Kidney (tissue), 13 donors: ENCODE measurements at regions not wholly inside any gene's neighbourhood (a gene's known extent, or its start where the extent isn't known, plus 50 kb on each side); places are given as distances from the start of the nearest gene placed in this dataset.

Experiments used
- DNase-seq, 5 donors: peaks; one replicate each; pipeline ENCODE4 v3.0.0-alpha.2; 2013 to 2020
- FAIRE-seq: peaks from 2 replicates; lab custom pipeline; 2012; peaks lifted over from hg19 to GRCh38; lab: Jason Lieb, UNC
- H3K27ac ChIP-seq, 2 donors: one replicate each; pipeline ENCODE4 v1.7.0; 2013; ENCODE audit warnings: low read depth in 2 of 2, low read length in 2 of 2, inconsistent platforms in 1 of 2
- H3K27me3 ChIP-seq: one replicate; pipeline ENCODE4 v1.7.1; 2013; ENCODE audit warnings: low read length, inconsistent platforms; ENCODE audit not compliant: control insufficient read depth, insufficient read depth
- H3K36me3 ChIP-seq, 3 donors: one replicate each; pipeline versions ENCODE4 v1.7.0 to v1.7.1; 2013; ENCODE audit warnings: low read length in 3 of 3, control low read depth in 1 of 3, inconsistent platforms in 1 of 3; ENCODE audit not compliant: insufficient read depth in 3 of 3, control insufficient read depth in 2 of 3
- H3K4me1 ChIP-seq, 3 donors: one replicate each; pipeline versions ENCODE4 v1.7.0 to v1.7.1; 2013; ENCODE audit warnings: low read length in 3 of 3, inconsistent platforms in 1 of 3, low read depth in 1 of 3; ENCODE audit not compliant: control insufficient read depth in 2 of 3, insufficient read depth in 2 of 3
- H3K4me3 ChIP-seq, 3 donors: one replicate each; pipeline versions ENCODE4 v1.7.0 to v1.8.1; 2013; ENCODE audit warnings: low read length in 3 of 3, control low read depth in 1 of 3, inconsistent platforms in 1 of 3
- H3K9ac ChIP-seq, 3 donors: one replicate each; pipeline versions ENCODE4 v1.7.0 to v1.7.1; 2013; ENCODE audit warnings: low read length in 3 of 3, control low read depth in 1 of 3, inconsistent platforms in 1 of 3
- H3K9me3 ChIP-seq, 3 donors: one replicate each; pipeline versions ENCODE4 v1.7.0 to v1.7.1; 2013; ENCODE audit warnings: low read length in 3 of 3, control low read depth in 1 of 3, inconsistent platforms in 1 of 3; ENCODE audit not compliant: control insufficient read depth in 2 of 3, insufficient read depth in 1 of 3
- CTCF ChIP-seq: IDR thresholded peaks from 3 replicates; pipeline ENCODE4 v1.5.1; 2012; ENCODE audit warnings: mild to moderate bottlenecking, moderate library complexity, borderline replicate concordance; ENCODE audit not compliant: insufficient read depth; ENCODE audit errors: extremely low read depth
- intact Hi-C: fragments of 100-400 bp; cut with DNase I; formaldehyde crosslinking; loops from one replicate; pipeline ENCODE4 v1.11.1; 2022
- donor health status: control.
- donor health status: control.
- donor health status: control.
- donor health status: control.
- donor health status: control.
- donor health status: DM: yes; HTN: yes; CAD: no.
- donor health status: Normal renal cell carcinoma (clear cell type).

GRCh38 chr3:159158801-159159200, 356.9 kb downstream of the MFSD1 start:
- DNase-seq: no peak

GRCh38 chr3:159159546-159159945, 357.7 kb downstream of the MFSD1 start:
- TF ChIP-seq CTCF: no peak
- intact Hi-C loops: no loop called here
- FAIRE-seq: no peak
- H3K27me3 ChIP-seq: no peaks in the 10 kb centered on the region
- H3K36me3 ChIP-seq: no peaks in the 10 kb centered on the region
- no peak for DNase-seq
- no peak overlapping the region for H3K27ac ChIP-seq
- H3K9me3 ChIP-seq: no peaks in the 10 kb centered on the region
- H3K4me3 ChIP-seq: no peak overlapping the region
- no peak overlapping the region for H3K9ac ChIP-seq
- H3K4me1 ChIP-seq: no peaks in the 10 kb centered on the region

More at GRCh38 chr3:159158801-159159200, 356.9 kb downstream of the MFSD1 start:
- Histone ChIP-seq H3K27me3 (no peaks in the 10 kb centered on the region), H3K36me3 (no peaks in the 10 kb centered on the region), H3K27ac (no peak overlapping the region), H3K9me3 (no peaks in the 10 kb centered on the region), H3K4me1 (no peaks in the 10 kb centered on the region), H3K4me3 (no peak overlapping the region), H3K9ac (no peak overlapping the region)
- FAIRE-seq: no peak
- TF ChIP-seq CTCF: no peak
- intact Hi-C loops: no loop called here

GRCh38 chr3:159163656-159164055, 361.8 kb downstream of the MFSD1 start:
- intact Hi-C loops: no loop called here
- H3K4me3 ChIP-seq: no peak overlapping the region
- no peaks in the 10 kb centered on the region for H3K27me3 ChIP-seq
- no peaks in the 10 kb centered on the region for H3K36me3 ChIP-seq
- H3K27ac ChIP-seq: no peak overlapping the region
- DNase-seq (no peak), FAIRE-seq (no peak)
- H3K9ac ChIP-seq: no peak overlapping the region
- no peak for TF ChIP-seq CTCF
- H3K4me1 ChIP-seq: no peaks in the 10 kb centered on the region
- no peaks in the 10 kb centered on the region for H3K9me3 ChIP-seq

GRCh38 chr3:159165961-159166360, 364.1 kb downstream of the MFSD1 start:
- TF ChIP-seq CTCF: no peak
- DNase-seq (no peak), FAIRE-seq (no peak)
- Histone ChIP-seq H3K36me3 (no peaks in the 10 kb centered on the region), H3K4me3 (no peak overlapping the region), H3K27me3 (no peaks in the 10 kb centered on the region), H3K9ac (no peak overlapping the region), H3K4me1 (no peaks in the 10 kb centered on the region), H3K9me3 (no peaks in the 10 kb centered on the region), H3K27ac (no peak overlapping the region)
- intact Hi-C loops: no loop called here
